Renal pelvis (tissue), 1 donor: ENCODE measurements at regions not wholly inside any gene's neighbourhood (a gene's known extent, or its start where the extent isn't known, plus 50 kb on each side); places are given as distances from the start of the nearest gene placed in this dataset.
A peak's percentile ranks its signal among the peaks of the same experiment; 100 is the strongest.

ENCODE experiments used
- DNase-seq: peaks from one replicate; pipeline ENCODE4 v3.0.0-alpha.2; 2013

DNA sequence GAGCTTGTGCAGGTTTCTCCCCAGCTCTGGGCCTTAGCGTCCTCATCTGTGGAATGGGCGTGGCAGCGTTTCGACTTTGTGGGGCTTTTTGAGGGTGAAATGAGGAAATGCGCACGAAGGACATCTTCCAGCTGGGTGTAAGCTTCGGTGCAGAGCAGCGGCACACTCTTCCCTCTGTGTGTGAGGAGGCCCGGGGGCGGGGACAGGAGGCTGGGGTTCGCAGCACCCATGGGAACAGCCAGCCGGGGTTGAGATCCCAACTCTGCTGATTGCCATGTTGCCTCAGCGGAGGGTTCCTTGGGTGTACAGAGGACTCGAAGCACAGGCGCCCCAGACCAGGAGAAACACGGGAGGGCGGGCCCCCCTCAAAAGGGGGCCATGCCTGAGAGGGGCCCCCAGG lies 265.6 kb downstream of the NSG2 start:
- no peak for DNase-seq

DNA sequence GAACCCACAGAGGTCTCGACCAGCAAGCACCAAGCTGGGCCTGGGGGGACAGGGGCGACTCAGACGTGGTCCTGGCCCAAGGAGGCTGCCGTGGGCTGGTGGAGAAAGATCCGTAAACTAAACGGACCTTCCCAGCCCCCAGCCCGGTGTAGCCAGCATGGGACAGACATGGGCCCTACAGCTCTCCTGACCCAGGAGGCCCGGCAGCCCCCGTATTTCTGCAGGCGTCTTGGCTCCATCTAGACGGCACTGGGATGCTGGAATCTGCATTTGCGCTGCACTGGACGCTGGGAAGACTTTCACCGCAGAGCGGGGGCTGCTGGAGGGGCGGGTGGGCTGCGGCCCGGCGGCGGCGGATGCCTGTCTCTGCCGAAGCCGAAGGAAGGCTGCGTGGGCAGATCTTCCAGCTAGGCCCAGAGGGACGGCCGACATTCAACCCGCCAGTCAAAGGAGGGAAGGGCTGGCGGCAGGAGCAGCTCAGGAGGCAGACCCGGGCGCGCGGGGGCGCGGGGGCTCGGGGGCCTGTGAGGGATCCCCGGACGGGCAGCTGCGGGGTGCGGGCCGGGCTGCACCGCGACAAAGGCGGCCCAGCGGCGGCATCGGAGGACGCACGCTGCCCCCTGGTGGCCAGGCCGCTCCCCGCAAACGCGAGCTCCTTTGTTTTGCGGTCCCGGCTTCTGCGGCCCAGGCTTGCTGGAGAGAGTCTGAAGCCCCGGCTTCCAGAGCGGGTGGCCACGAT lies 266.2 kb downstream of the NSG2 start:
- peak; percentile 62 for DNase-seq

DNA sequence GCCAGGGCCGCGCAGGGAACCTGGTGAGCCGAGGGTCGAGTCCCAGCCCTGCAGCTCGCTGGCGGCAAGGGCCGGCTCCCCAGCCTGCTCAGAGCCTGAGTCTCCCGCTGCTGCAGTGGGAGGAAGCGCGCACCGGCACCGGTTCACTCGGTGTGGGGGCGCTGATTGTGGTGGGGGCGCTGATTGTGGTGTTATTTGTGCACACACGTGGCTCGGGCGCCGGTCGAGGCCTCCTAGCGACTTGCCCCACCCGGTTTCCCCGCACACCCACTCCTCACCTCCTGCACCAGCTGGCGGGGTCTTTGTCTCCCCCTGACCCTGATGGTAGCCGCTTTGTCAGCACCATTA lies 266.7 kb downstream of the NSG2 start:
- no peak for DNase-seq

DNA sequence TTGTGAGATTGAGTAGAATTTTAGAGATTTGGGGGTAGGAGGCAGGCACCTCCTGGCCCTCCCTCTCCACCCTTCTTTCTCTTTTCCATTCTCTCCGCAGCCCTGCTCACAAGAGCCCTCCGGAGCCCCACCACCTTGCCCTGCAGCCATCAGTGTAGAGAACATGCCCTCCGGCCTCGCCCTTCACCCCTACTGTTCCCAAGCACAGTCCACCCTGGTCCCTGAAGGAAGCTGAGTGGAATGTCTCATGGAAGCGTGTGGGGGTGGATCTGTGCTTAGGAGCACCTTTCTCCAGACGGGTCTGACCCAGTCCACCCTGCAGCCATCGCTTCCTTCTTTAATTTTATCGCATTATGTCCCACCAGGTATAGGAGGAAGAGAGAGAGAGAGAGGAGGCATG lies 267.1 kb downstream of the NSG2 start:
- DNase-seq: no peak

DNA sequence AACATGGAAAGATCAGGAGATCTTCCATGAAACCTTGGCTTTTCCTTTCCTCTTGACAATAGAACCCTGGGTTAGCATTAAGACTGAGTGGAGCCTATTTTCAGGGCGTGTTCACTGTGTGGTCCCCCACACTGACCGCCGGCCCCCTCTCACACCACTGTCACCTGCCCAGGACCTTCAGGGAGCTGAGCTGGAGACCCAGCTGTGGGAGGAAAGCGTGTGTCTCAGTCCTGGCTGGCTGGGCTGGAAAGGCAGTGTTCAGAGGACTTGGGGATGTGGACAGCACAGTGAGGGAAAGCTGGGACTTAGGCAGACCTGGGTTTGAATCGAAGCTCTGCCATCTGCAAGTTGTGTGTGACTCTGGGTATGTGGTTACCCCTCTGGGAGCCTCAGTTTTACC lies 268.1 kb downstream of the NSG2 start:
- no peak for DNase-seq

DNA sequence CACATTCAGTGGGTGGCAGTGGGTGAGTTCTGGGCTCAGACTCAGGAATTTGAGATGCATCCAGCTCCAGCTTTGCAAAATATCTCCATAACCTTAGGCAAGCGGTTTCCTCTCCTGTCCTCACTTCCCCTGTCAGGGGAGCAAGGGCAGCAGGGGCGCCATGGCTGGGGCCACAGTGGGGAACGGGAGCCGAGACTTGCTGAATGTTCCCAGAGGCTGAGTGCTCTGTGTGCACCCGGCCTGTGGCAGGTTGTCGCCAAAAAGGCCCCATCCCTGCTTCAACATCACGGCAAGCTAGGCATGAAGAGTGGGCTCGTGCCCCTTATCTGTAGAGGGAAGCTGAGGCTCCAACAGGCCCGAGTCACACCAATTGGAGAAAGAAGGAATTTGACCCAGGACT lies 268.8 kb downstream of the NSG2 start:
- DNase-seq: no peak

DNA sequence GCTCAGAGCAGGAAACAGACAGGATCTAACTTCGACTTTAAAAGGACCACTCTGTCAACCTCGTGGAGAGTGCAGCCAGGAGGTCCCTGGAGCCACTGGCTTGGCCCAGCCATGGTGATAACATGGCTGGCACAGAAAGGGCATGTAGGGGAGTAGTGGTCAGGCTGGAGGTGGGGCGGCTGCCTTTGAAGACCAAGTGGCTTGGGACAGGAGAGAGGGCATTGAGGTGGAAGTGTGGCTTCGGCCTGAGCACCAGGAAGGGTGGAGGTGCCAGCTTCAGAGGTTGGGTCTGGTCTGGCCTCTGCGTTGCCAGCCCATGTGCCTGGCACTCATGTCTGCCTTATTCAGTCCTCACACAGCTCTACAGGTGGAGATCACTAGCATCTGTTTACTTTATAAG lies 270.0 kb downstream of the NSG2 start:
- DNase-seq: no peak

DNA sequence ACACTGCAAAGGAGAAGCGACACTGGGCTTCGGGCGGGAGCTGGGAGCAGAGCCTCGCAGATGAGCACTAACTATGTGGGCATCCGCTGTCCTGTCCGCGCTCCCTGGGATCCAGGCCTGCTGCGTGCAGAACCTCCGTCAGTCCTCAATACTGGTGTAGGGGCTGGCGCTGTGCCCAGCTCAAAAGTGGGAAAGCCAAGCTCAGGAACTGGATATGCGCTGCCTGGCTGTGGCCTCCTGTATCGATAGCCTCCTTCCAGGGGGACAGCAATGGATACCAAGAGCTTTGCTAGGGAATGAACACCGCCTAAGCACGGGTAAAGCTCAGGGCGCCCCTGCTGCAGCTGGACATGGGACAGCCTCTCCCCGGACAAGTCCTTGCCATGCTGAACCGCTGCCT lies 270.4 kb downstream of the NSG2 start:
- DNase-seq: no peak

DNA sequence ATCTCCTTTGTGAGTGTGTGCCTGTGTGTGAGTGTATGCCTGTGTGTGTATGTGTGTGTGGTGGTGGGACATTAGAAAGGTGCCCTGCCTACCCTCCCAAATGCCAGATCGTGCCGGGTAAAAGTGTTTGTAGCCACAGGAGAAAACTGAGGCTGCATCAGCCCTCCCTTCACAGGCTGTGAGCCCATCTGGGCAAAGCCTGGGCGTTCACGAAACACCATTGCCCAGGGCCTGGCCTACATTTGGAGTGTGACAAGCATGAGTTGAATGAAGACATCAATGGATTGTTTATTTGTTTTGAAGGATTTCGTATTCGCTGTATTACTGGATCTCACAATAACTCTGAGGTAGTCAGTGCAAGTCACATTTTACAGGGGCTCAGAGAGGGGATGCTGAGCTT lies 270.8 kb downstream of the NSG2 start:
- no peak for DNase-seq

DNA sequence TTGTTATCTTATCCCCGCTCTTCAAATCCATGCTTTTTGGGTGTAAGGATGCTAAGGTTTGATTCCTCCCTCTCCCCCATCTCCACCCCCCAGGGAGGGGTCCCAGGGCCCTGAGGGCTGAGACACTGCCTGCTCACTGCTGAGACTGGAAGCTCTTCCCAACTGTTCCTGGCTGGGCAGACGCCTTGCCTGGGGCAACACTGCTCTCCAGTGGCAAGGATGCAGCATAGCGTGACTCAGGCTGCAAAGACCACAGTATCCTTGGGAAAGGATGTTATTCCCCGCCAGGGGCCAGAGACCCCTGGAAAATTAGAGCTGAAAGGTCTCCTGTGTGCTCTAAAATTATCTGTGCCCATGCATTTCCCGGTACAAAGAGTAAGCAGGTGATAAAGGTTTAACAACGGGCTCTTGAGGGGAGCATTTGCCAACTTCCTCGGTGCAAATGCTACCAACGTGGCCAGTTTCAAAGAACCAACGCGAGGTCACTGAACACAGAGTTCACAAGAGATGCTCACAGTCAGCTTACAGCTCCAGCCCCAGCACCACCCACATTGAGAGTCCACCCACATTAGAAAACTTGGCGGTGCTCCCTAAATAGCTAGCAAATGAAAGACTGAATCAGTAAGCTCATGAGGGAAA lies 271.9 kb downstream of the NSG2 start:
- DNase-seq: peak; percentile 22

DNA sequence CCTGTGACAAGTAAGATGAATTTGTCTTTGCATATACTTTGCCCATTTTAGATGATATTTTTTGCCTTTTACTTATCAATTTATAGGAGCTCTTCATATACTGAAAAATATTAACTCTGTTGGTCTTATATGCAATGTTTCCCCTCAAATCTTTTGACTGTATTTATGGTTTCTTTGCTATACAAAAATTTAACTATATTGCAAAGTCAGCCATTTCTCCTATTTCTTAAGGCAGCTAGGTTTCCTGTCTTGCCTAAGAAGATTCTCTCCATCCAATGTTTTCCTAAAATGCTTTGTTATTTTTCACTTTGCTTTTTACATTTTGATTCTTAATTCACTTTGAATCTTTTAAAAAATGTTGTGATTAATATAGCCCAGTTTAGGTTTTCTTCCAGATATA lies 273.1 kb downstream of the NSG2 start:
- no peak for DNase-seq

DNA sequence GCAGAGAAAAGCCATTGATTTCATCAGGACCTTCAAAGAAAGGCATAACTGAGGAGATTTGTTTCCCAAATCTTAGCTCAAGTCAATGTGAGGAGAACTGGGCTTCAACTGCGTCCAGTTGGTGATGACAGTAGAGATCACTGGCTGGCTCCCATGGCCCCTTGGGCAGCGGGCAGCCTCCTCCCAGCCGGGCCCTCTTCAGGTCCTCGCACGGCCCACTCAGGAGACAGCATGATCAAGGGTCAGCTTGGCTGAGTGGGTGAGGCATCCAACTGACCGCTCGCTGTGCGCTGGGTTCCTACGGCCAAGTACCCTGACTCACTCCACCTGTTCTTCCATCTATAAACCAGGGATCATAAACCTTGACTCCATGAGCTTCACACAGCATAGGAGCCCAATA lies 274.0 kb downstream of the NSG2 start:
- DNase-seq: no peak

DNA sequence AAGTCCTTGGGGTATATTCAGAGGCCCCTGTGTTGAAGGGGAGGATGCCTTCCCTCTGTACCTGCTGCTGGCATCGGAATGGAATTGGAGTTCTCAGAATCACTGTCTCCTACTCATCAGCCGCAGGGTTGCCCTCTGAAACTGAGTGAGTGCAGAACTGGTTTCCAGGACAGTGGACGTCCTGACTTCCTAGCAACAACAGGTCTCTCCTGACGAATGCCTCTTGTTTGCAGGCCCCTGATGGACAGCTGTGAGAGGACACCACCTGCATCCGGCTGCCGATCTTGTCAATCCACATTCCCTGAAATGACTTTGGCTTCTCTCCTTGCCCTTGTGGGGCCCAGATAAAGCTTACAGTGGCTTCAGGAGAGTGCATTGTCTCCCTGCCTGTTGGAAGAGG lies 274.5 kb downstream of the NSG2 start:
- DNase-seq: no peak

DNA sequence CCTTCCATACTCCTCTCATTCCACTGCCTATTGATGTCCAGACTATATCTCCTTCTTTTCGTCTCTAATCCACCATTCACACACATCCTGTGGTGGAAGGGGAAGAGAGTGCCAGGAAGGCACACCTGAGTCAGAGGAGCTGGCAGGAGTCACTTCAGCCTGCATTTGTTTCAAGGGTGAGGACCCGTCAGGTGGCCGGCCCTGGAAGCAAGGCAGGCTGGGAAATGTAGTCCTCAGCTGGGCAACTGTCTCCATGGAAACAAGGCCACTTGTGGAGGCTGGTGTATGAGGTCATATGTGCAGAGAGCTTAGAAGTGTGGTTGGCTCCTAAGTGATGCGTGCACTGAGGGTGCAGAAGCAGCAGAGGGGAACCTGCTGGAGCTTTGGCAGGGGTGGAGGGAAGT lies 278.4 kb downstream of the NSG2 start:
- DNase-seq: peak; percentile 22

DNA sequence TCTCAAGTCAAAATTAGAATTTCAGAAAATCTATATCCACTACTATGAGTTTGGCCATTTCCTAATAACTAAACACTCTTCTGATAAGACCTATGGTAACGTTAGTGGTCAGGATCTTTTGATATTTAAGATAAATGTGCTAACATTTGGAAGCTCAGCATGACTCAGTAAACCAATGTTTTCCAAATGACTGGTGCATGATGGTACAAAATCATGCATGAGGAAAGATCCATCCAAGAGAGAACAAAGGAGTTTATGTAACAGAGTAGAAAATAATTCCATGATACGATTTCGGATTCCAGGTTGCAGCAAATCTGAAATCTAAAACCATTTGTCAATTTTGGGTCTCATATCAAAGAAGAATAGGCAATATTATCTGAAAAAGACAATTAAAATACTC lies 279.2 kb downstream of the NSG2 start:
- DNase-seq: no peak

DNA sequence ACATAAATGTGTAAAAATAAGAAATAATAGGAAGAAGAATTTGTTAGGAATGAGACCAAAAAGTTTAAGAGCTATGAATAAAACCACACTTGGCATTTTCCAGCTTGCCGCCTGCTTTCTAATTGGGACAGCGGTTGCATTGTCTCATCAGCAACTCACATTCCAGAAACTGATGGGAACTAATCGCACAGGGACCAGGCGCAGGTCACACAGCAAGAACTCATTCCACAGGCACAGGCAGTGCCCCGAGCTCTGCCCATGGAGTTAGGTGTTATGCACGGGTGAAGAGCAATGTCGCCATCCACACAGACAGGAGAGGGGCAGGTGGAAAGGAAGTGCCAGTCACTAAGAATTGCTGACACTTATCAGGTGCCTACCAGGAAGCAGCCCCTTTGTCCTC lies 279.9 kb downstream of the NSG2 start:
- no peak for DNase-seq

DNA sequence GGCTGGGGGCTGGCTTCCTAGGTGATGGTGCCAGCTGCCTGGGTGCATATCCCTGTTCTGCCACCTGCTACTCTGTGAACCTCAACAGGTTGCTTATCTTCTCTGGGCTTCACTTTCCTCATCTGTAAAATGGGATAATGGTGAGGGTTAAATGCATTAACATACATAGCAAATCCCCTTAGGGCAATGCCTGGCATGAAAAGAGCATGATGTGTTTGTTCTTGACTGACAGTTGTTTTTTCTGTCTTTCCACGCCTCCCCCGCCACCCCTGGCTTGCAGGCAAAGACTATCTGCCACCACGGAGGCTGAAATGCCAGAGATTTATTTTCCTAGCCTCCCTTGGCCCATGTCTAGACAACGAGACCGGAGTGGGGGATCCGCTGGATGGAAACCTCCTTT lies 280.5 kb downstream of the NSG2 start:
- no peak for DNase-seq

DNA sequence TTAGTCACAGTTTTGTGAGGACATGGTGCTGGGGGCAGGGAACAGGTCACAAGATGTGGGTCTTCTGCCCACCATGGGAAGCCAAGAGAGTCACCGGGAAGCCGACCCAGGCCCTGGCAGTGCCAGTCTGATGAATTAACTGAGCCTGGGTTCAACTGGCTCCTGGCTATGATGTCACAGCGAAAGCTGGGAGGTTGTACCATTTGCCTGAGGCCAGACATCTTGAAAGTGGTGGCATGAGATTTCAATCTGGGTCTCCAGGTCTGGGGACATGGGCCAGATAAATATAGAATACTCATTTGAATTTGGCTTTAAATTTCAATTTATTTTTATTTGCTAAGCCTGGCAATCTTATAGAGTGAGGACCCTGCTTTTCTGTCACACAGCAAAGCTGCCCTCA lies 280.9 kb downstream of the NSG2 start:
- no peak for DNase-seq

DNA sequence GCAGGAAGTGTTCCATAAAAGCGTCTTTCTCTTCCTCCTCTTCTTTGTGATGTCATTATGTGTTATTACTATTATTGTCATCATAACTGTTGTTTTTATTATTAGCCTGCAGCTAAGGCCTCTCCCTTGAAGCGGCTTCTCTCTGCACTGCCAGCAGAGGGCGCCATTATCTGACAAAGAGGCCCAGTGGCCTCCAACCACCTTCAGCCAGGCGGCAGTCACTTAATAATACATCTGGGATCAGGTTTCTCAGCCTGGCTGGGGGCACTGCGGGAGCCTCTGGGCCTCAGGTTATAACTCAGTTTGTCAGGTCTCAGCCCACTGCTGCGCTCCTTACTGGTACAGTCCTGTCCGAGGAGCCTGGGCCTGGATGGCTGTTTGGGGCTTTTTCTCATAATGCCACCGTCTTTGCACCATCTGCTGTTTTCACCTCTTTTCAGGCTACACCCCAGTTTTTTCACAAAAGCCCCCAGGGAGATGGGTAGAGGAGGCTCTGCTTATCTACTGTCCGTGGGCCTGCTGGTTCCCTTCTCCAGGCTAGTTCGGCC lies 281.9 kb downstream of the NSG2 start:
- peak; percentile 70 for DNase-seq

DNA sequence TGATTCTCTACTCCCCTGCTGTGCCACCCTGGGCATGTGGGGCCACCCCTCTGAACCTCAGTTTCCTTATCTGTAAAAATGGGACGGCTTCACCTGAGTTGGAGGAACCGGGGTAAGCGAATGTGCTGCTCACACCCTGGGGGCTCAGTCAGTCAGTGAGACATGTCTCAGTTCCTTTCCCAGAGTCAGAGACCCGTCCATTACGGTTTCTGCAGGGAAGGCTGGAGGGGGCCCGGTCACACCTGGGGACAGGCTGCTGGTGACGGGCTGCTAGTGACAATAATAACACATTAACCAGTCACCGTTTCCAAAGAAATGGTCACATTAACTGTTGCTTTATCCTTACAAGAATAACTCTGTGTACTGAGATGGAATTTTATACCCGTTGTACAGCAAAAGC lies 282.4 kb downstream of the NSG2 start:
- DNase-seq: no peak

DNA sequence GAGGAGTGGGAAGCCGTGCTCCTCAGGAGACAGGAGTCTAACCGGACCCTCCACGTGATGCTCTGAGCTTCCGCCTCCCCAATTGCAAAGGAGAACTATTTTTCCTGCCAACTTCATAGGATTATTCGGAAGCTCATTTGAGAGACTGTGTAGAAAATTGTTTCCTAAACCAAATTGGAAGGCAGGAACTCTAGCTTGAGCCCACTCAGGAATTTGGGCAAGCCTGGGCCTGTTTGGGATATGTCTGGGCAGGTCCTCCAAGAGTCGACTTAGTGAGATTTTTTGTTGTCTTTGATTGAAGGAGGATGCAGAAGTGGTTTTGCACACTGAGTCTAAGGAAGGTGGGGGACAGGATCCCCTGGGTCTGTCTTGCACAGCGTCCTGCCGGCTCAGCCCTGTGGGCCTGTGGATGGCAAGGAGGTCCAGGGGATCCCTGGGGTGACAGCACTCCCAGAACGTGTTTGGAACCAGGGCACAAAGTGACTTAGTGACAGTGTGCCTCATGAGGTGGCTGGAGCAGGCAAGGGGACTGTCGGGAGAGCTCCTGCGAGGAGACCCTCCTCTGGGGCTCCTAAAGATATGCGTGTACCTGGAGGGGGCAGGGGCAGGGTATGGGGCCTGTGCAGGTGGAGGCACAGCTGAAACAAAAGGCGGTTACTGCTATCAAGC lies 283.3 kb downstream of the NSG2 start:
- DNase-seq: no peak

DNA sequence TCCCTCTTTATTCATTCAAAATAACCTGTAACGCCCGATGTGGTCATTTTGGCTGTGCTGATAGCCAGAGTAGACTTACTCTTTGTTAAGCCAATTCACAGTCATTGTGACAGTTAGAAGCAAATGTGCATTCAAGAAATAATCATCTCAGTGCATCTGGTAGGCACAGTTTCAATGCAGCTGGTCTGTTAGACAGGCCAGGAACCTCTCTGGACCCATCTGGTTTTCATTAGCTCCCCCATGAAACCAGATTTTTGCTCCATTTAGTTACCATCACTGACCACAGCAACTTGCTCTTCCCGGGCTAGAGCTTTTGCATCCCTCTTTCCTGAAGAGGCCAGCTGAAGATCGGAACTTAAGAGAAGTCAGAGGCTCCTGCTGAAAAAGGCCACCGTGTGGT lies 284.2 kb downstream of the NSG2 start:
- DNase-seq: no peak

DNA sequence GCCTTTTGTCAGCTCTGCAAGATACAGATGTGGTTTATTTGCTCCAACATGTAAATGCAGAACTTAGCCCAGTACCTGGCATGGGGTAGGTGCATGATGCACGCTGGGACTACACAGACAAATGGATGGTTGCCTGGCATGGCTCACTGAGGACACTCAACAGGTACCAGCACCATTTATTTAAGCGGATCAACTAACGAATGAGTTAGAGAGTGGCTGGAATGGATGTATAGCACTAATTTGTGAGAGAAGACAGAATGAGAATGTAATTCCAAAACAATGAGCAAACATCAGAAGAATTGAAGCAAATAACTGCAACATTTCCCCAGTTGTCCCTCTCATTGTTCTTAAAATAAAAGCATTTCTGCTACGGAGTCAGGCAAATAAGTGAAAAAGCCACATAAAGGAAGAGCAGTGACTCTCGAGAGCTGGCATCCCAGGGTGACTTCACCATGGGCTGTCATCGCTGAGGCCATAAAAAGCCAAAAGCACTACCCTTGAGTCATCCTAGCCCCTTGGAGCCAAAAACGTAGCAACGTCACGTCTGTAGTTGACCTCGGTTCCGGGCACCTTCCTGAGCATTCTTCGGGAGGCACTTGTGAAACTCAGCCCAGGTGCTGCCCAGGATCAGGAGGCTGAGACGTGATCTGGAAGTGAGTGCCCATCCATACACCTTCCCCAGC lies 290.3 kb downstream of the NSG2 start:
- DNase-seq: no peak
